Sigmoid colon (tissue), 4 donors: ENCODE measurements at regions not wholly inside any gene's neighbourhood (a gene's known extent, or its start where the extent isn't known, plus 50 kb on each side); places are given as distances from the start of the nearest gene placed in this dataset.

Experiments
- EP300 ChIP-seq, 4 donors: sonication (generic); formaldehyde crosslinking; IDR thresholded peaks; one replicate each; pipeline ENCODE4 v1.6.1; 2017; ENCODE audit warnings: antibody characterized with exemption in 4 of 4
- POLR2A ChIP-seq, 2 donors: fragments of 450-650 bp; IDR thresholded peaks; one replicate each; pipeline ENCODE4 v1.6.1; 2016; ENCODE audit warnings: antibody characterized with exemption in 2 of 2, mild to moderate bottlenecking in 2 of 2, moderate library complexity in 2 of 2
- TF ChIP-seq, protein P1 (sequence below), 4 experiments: fragments of 450-650 bp in 3 of 4; fragments of 200-600 bp in 1 of 4; IDR thresholded peaks; one replicate each; pipeline ENCODE4 v1.5.1; 2016 to 2019; ENCODE audit warnings: antibody characterized with exemption in 4 of 4, mild to moderate bottlenecking in 3 of 4, moderate library complexity in 2 of 4

DNA sequence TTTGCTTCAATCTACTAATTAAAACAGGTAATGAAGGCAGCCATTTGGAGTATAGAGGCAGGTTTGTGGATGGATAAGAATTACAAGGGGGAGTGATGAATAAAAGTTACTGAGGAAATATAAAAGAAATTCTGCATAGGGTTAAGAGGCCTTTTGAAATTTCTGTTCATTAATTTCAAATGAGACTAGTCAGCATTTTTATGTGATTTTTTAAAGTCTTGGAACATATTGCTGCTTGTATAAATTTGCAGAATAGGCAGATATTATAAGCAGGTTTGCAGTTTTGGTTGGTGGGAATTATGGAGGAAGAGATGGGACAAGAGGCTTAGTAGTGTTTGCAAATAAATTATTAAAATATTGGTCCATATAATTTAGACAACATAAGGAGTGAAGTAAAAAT, 750.4 kb upstream of the AGA start:
- TF ChIP-seq, protein P1, sequence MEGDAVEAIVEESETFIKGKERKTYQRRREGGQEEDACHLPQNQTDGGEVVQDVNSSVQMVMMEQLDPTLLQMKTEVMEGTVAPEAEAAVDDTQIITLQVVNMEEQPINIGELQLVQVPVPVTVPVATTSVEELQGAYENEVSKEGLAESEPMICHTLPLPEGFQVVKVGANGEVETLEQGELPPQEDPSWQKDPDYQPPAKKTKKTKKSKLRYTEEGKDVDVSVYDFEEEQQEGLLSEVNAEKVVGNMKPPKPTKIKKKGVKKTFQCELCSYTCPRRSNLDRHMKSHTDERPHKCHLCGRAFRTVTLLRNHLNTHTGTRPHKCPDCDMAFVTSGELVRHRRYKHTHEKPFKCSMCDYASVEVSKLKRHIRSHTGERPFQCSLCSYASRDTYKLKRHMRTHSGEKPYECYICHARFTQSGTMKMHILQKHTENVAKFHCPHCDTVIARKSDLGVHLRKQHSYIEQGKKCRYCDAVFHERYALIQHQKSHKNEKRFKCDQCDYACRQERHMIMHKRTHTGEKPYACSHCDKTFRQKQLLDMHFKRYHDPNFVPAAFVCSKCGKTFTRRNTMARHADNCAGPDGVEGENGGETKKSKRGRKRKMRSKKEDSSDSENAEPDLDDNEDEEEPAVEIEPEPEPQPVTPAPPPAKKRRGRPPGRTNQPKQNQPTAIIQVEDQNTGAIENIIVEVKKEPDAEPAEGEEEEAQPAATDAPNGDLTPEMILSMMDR (IDR thresholded peaks at IDR 0.05), result no peak
- TF ChIP-seq EP300 (IDR thresholded peaks at IDR 0.05), result no peak
- TF ChIP-seq POLR2A (IDR thresholded peaks at IDR 0.05), result no peak
